ENCODE measurements at regions not wholly inside any gene's neighbourhood (a gene's known extent, or its start where the extent isn't known, plus 50 kb on each side); places are given as distances from the start of the nearest gene placed in this dataset.

DNA sequence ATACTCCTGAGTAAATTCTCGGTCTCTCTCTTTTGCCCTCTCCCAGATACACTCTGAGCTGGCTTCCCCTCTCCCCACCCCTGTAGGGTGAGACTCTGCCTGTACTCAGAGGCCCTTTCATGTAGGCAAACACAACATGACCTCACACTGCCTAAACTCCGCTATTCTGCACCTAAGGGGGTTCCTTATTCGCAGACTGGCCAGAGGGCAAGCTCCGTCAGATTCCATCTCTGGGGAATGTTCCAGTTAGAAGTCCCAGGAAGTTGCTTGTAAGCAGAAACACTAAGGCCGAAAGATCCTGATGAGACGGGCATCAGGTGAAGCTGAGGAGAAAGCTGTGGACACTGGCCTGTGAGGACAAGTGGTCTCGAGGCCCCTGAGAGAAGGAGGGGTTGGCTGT lies 165.9 kb downstream of the KTN1 start:
- peak overlapping the region; percentile 65 for H2AK9ac ChIP-seq (replicated peaks; ENCODE audit: low read depth, low read length, poor library complexity)
- no TSS peak for BruUV-seq (replicated peaks)
- CTCF ChIA-PET: no interaction called here

More for the DNA sequence above, 165.9 kb downstream of the KTN1 start:
- Histone ChIP-seq H3K23ac (ENCODE audit: low read depth, low read length) (no peak overlapping the region), H4K5ac (ENCODE audit: low read depth, low read length) (no peak overlapping the region), H3K27me3 (ENCODE audit: control insufficient read depth, insufficient read depth, low read length) (peaks cover 1% of the 10 kb centered on the region; the same call in 1 of the 2 replicates), H3K56ac (ENCODE audit: extremely low read depth, insufficient read depth, low read length) (no peak overlapping the region), H3K9me1 (ENCODE audit: insufficient read depth, low read length) (0 out of 2 replicates have a peak, but pooled peaks cover 2% of the 10 kb centered on the region), H2BK120ac (ENCODE audit: low read depth, low read length) (no peak overlapping the region), H4K8ac (ENCODE audit: low read depth in 2 of 2, low read length in 2 of 2) (no peak overlapping the region), H2BK5ac (ENCODE audit: low read depth, low read length, poor library complexity, severe bottlenecking) (no peak overlapping the region), H3K4me1 (ENCODE audit: control insufficient read depth, insufficient read depth, low read length) (peaks cover 4% of the 10 kb centered on the region), H3K27ac (ENCODE audit: insufficient read depth, low read length) (no peak overlapping the region), H3K9me3 (ENCODE audit: control insufficient read depth, insufficient read depth, low read length) (no peaks in the 10 kb centered on the region), H3K79me1 (ENCODE audit: low read depth in 1 of 2, low read length in 2 of 2) (no peaks in the 10 kb centered on the region), H3K4me3 (ENCODE audit: insufficient read depth, low read depth, low read length) (no peak overlapping the region), H3K4ac (ENCODE audit: low read depth, low read length) (no peak overlapping the region), H2BK15ac (ENCODE audit: low read depth, low read length) (no peak overlapping the region), H3K36me3 (ENCODE audit: control insufficient read depth, insufficient read depth, low read length) (no peaks in the 10 kb centered on the region), H4K20me1 (ENCODE audit: insufficient read depth, low read length) (no peaks in the 10 kb centered on the region), H3K18ac (ENCODE audit: low read depth, low read length) (no peak overlapping the region; the same call in 1 of the 2 replicates), H2BK20ac (ENCODE audit: low read depth, low read length) (no peak overlapping the region), H4K91ac (ENCODE audit: insufficient read depth, low read depth, low read length) (no peak overlapping the region), H3K14ac (replicated peaks; ENCODE audit: low read depth, low read length) (no peak overlapping the region), H3K9ac (ENCODE audit: low read depth, low read length) (no peak overlapping the region), H2AFZ (replicated peaks; ENCODE audit: low read length, poor library complexity) (no peak overlapping the region), H3K4me2 (ENCODE audit: low read depth, low read length) (no peak overlapping the region), H2AK5ac (ENCODE audit: low read depth, low read length) (no peak overlapping the region)
- POLR2A ChIA-PET (ENCODE audit: unreplicated experiment): no interaction called here
- 71% methylated on average over 3 of the region's 7 CpGs; no CpG with 5 or more reads in 1 of the 2 experiments for WGBS, 2 experiments (ENCODE audit: extremely low coverage in 2 of 2, insufficient read length in 1 of 2)
- TF ChIP-seq MXI1 (IDR thresholded peaks at IDR 0.05; ENCODE audit: borderline replicate concordance, low read depth, low read length): no peak
- no peak for TF ChIP-seq RCOR1 (IDR thresholded peaks at IDR 0.05; ENCODE audit: insufficient replicate concordance, low read length)
- no peak for TF ChIP-seq CHD1 (IDR thresholded peaks at IDR 0.05; ENCODE audit: low read depth, low read length)
- TF ChIP-seq NFE2L2 (IDR thresholded peaks at IDR 0.05; ENCODE audit: low read depth, low read length): no peak
- no peak for TF ChIP-seq RAD21 (IDR thresholded peaks at IDR 0.05; ENCODE audit: low read length)
- no peak for TF ChIP-seq RFX5 (IDR thresholded peaks at IDR 0.05; ENCODE audit: low read depth, low read length)
- TF ChIP-seq CEBPB (IDR thresholded peaks at IDR 0.05; ENCODE audit: low read depth, low read length): no peak
- TF ChIP-seq CTCF (conservative IDR thresholded peaks at IDR 0.05; ENCODE audit: low read depth, low read length): no peak
- no peak for TF ChIP-seq FOS (IDR thresholded peaks at IDR 0.05; ENCODE audit: low read depth, low read length)
- no peak for TF ChIP-seq SMC3 (IDR thresholded peaks at IDR 0.05; ENCODE audit: low read depth, low read length)
- TF ChIP-seq, protein P1, sequence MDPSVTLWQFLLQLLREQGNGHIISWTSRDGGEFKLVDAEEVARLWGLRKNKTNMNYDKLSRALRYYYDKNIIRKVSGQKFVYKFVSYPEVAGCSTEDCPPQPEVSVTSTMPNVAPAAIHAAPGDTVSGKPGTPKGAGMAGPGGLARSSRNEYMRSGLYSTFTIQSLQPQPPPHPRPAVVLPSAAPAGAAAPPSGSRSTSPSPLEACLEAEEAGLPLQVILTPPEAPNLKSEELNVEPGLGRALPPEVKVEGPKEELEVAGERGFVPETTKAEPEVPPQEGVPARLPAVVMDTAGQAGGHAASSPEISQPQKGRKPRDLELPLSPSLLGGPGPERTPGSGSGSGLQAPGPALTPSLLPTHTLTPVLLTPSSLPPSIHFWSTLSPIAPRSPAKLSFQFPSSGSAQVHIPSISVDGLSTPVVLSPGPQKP (IDR thresholded peaks at IDR 0.05; ENCODE audit: borderline replicate concordance, low read depth, low read length): no peak
- no peak for TF ChIP-seq MAZ (IDR thresholded peaks at IDR 0.05; ENCODE audit: borderline replicate concordance, low read depth, low read length)
- no peak for TF ChIP-seq MAFK (IDR thresholded peaks at IDR 0.05; ENCODE audit: low read depth, low read length)
- DNase-seq: no peak
- dilution Hi-C loops (cut with HindIII; ENCODE audit: low sequenced_read_pairs, unreplicated experiment) (no loop called here), in situ Hi-C loops (cut with MboI; ENCODE audit: low sequenced_read_pairs) (no loop called here), intact Hi-C loops (cut with micrococcal nuclease) (no loop called here)
- ATAC-seq (ENCODE audit: low read depth): no peak
